Esophagus muscularis mucosa (tissue), 4 donors: ENCODE measurements at regions not wholly inside any gene's neighbourhood (a gene's known extent, or its start where the extent isn't known, plus 50 kb on each side); places are given as distances from the start of the nearest gene placed in this dataset.

Experiments used
- DNase-seq: peaks from one replicate; pipeline ENCODE4 v3.0.0-alpha.2; 2017; ENCODE audit errors: extremely low spot score
- H3K27ac ChIP-seq, 4 donors: fragments of 200-600 bp; sonication (generic); replicated peaks in 1 of 4; 1 replicate in 3 of 4; 2 replicates in 1 of 4; pipeline ENCODE4 v1.5.1; 2016 to 2019; ENCODE audit warnings: mild to moderate bottlenecking in 1 of 4
- H3K27me3 ChIP-seq, 4 donors: fragments of 200-600 bp; sonication (generic); one replicate each; pipeline versions ENCODE4 v1.5.1 to v1.6.0; 2016 to 2019
- H3K36me3 ChIP-seq, 4 donors: fragments of 200-600 bp; sonication (generic); one replicate each; pipeline ENCODE4 v1.5.1; 2016 to 2019
- H3K4me1 ChIP-seq, 4 donors: fragments of 200-600 bp; sonication (generic); one replicate each; pipeline ENCODE4 v1.5.1; 2016 to 2019
- H3K4me3 ChIP-seq, 4 donors: fragments of 200-600 bp; sonication (generic); 1 replicate in 2 of 4; 2 replicates in 2 of 4; pipeline ENCODE4 v1.5.1; 2016 to 2019; ENCODE audit warnings: mild to moderate bottlenecking in 4 of 4, moderate library complexity in 1 of 4
- H3K9me3 ChIP-seq, 4 donors: fragments of 200-600 bp; sonication (generic); 1 replicate in 3 of 4; 2 replicates in 1 of 4; pipeline ENCODE4 v1.5.1; 2016 to 2019
- EP300 ChIP-seq: sonication (generic); formaldehyde crosslinking; IDR thresholded peaks from one replicate; pipeline ENCODE4 v1.6.1; 2017; ENCODE audit warnings: antibody characterized with exemption
- POLR2A ChIP-seq: fragments of 450-650 bp; IDR thresholded peaks from one replicate; pipeline ENCODE4 v1.6.1; 2017; ENCODE audit warnings: antibody characterized with exemption, moderate library complexity, mild to moderate bottlenecking, low read depth
- POLR2AphosphoS5 ChIP-seq, 2 donors: sonication (generic); formaldehyde crosslinking; IDR thresholded peaks; one replicate each; pipeline ENCODE4 v1.6.1; 2017; ENCODE audit warnings: antibody characterized with exemption in 2 of 2
- WGBS: methylation state at CpG from one replicate; pipeline ENCODE4 v1.1.5; 2018; 5-methylcytosine and 5-hydroxymethylcytosine counted together
- intact Hi-C: fragments of 100-400 bp; cut with DNase I; formaldehyde crosslinking; loops from one replicate; pipeline ENCODE4 v1.15.1; 2023
- TF ChIP-seq, protein P1 (sequence below), 3 experiments: fragments of 200-600 bp in 2 of 3; fragments of 450-650 bp in 1 of 3; sonication (generic) in 2 of 3; IDR thresholded peaks; one replicate each; pipeline ENCODE4 v1.5.1; 2017 to 2019; ENCODE audit warnings: antibody characterized with exemption in 3 of 3, mild to moderate bottlenecking in 2 of 3, moderate library complexity in 1 of 3

DNA sequence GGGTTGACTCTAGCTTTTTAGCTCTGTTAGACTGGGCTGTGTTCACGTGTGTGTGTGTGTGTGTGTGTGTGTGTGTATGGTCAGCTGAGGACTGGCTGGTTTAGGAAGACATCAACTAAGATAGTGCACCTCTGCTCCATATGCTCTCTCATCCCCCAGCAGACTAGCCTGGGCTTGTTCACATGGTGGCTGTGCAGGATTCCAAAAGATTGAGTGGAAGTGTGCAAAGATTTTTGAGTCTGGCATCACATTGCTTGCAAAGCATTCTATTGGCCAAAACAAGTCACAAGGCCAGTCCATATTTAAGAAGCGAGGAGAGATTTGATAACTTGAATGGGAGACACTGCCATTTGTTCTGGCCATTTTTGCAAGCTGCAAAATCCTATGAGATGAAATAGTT, 79.7 kb upstream of the C11orf87 start:
- Histone ChIP-seq H3K36me3 (no peaks in the 10 kb centered on the region), H3K4me1 (no peaks in the 10 kb centered on the region), H3K4me3 (no peak overlapping the region), H3K27ac (no peak overlapping the region), H3K9me3 (no peaks in the 10 kb centered on the region), H3K27me3 (no peaks in the 10 kb centered on the region)
- intact Hi-C loops, result no loop called here
- 86% methylated on average over 2 of the region's 2 CpGs for WGBS
- no peak for DNase-seq
- no peak for TF ChIP-seq EP300
- no peak for TF ChIP-seq POLR2A
- TF ChIP-seq, protein P1, sequence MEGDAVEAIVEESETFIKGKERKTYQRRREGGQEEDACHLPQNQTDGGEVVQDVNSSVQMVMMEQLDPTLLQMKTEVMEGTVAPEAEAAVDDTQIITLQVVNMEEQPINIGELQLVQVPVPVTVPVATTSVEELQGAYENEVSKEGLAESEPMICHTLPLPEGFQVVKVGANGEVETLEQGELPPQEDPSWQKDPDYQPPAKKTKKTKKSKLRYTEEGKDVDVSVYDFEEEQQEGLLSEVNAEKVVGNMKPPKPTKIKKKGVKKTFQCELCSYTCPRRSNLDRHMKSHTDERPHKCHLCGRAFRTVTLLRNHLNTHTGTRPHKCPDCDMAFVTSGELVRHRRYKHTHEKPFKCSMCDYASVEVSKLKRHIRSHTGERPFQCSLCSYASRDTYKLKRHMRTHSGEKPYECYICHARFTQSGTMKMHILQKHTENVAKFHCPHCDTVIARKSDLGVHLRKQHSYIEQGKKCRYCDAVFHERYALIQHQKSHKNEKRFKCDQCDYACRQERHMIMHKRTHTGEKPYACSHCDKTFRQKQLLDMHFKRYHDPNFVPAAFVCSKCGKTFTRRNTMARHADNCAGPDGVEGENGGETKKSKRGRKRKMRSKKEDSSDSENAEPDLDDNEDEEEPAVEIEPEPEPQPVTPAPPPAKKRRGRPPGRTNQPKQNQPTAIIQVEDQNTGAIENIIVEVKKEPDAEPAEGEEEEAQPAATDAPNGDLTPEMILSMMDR (IDR thresholded peaks at IDR 0.05), result no peak
- no peak for TF ChIP-seq POLR2AphosphoS5 (IDR thresholded peaks at IDR 0.05)

DNA sequence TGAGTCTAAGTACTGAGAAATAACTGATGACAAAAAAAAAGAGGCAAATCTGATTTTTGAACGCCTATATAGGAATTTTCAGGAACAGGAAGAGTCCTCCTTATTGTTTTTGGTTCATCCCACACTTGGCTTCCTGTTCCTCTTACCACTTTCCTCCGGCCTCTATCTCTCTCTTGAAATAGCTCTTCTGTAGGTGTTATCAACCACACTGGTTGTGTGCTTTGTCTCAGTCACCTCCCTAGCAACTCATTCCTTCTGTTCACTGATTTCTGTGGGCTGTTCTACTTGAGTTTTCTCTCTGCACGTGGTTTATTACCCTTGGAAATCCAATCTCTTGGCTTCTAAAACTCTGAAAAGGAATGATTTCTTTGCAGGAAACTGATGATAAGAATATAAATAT, 78.7 kb upstream of the C11orf87 start:
- no peak for TF ChIP-seq EP300
- Histone ChIP-seq H3K36me3 (no peaks in the 10 kb centered on the region), H3K27me3 (no peaks in the 10 kb centered on the region), H3K4me3 (no peak overlapping the region), H3K27ac (no peak overlapping the region), H3K9me3 (no peaks in the 10 kb centered on the region), H3K4me1 (no peaks in the 10 kb centered on the region)
- 64% methylated on average over 3 of the region's 3 CpGs for WGBS
- intact Hi-C loops, result no loop called here
- no peak for DNase-seq

DNA sequence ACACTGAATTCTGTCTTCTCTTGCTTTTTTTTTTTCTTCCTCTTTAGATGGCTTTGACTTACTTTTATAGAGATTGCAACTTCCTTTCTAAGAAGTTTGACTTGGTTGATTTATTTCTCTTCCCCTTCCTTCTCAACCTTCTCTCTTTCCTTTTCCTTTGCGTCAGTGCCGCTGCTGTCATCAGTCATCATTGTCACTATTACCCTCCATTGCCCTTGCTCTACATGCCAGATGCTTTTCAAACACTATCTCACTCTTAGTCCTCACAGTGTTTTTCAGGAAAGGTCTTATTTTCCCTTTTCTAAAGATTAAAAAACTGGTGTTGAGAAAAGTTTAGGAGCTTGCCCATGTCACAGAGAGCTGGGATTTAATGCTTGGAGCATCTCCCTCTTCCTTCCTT, 74.7 kb upstream of the C11orf87 start:
- TF ChIP-seq, protein P1 (IDR thresholded peaks at IDR 0.05), result no peak
- TF ChIP-seq EP300, result no peak
- no peak for TF ChIP-seq POLR2A
- TF ChIP-seq POLR2AphosphoS5 (IDR thresholded peaks at IDR 0.05), result no peak
- Histone ChIP-seq H3K4me1 (no peaks in the 10 kb centered on the region), H3K27me3 (no peaks in the 10 kb centered on the region), H3K36me3 (no peaks in the 10 kb centered on the region), H3K4me3 (no peak overlapping the region), H3K9me3 (no peaks in the 10 kb centered on the region), H3K27ac (no peak overlapping the region)
- no peak for DNase-seq
- intact Hi-C loops, result no loop called here
- WGBS, result 54% methylated on average over 2 of the region's 2 CpGs

DNA sequence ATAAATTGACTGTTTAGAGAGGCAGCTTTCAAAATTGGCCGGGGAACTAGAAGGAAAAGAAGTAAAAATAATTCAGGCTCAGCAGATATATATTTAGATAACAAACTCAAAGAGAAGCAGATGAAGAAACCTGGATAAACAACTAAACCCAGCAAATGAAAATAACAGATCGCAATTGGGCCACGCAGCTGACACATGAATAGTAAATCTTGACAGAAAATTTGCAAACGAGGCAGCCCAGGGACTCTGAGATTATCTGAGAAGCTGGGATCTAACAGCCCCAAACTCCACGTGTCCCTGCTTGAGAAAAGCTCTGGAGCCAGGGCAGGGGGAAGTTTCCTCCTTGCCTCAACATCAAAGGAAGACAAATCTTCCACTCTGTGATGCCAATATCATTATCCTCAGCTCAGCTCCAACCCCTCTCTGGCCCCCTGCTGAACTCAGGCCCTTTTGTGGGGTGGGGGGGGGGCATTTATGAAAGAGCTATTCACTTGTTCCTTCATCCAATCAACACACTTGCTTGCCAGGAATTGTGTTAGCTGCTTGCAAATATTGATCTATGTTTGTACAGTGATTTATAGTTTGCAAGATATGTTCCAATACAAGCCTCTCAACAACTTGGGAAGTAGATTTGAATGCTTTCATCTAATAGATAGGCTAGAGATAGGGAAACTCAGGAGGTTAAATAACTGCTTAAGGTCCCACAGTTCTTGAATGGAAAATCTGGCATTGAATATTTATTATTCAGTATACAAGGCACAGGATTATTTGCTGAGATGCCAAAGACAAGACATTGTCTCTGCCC, 72.5 kb upstream of the C11orf87 start:
- Histone ChIP-seq H3K4me3 (no peak overlapping the region), H3K27me3 (no peaks in the 10 kb centered on the region), H3K4me1 (no peaks in the 10 kb centered on the region), H3K9me3 (no peaks in the 10 kb centered on the region), H3K36me3 (no peaks in the 10 kb centered on the region), H3K27ac (no peak overlapping the region)
- DNase-seq, result no peak
- intact Hi-C loops, result no loop called here
- TF ChIP-seq POLR2A, result no peak
- TF ChIP-seq POLR2AphosphoS5 (IDR thresholded peaks at IDR 0.05), result no peak
- TF ChIP-seq, protein P1 (IDR thresholded peaks at IDR 0.05), result no peak
- no peak for TF ChIP-seq EP300
- WGBS, result 54% methylated on average over 5 of the region's 5 CpGs

DNA sequence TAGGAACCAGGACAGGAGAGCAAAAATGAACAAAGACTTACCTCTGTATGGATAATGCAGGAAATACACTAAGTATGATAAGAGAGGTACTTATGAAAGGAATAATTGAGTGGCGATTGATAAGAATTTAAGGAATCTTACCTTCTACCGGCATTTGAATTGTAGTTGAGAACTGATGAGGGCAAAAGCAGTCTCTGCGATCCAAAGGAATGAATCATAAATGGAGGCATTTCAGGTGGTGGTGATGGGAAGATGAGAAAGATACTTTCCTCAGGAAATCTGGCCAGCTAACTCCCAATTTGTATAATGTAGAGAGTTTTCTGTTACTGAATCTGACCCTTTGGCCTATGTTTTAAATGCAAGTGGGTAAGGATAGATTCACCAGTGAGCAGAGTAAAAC, 71.9 kb upstream of the C11orf87 start:
- H3K27ac ChIP-seq, result no peak overlapping the region
- intact Hi-C loops, result no loop called here
- H3K36me3 ChIP-seq, result no peaks in the 10 kb centered on the region
- no peak for TF ChIP-seq EP300
- TF ChIP-seq POLR2A, result no peak
- TF ChIP-seq POLR2AphosphoS5 (IDR thresholded peaks at IDR 0.05), result no peak
- TF ChIP-seq, protein P1 (IDR thresholded peaks at IDR 0.05), result no peak
- H3K9me3 ChIP-seq, result no peaks in the 10 kb centered on the region
- no peaks in the 10 kb centered on the region for H3K4me1 ChIP-seq
- no peak overlapping the region for H3K4me3 ChIP-seq
- WGBS, result 86% methylated on average over 3 of the region's 3 CpGs
- H3K27me3 ChIP-seq, result no peaks in the 10 kb centered on the region
- no peak for DNase-seq
